Lung (tissue), 11 donors: ENCODE measurements at regions not wholly inside any gene's neighbourhood (a gene's known extent, or its start where the extent isn't known, plus 50 kb on each side); places are given as distances from the start of the nearest gene placed in this dataset.

ENCODE experiments used
- ATAC-seq: fragments of 200-7000 bp; cut with Tn5 transposase; one replicate; pipeline ENCODE4 v1.9.1; 2020; ENCODE audit warnings: moderate number of reproducible peaks; ENCODE audit not compliant: insufficient read depth, low FRiP score
- DNase-seq, 3 donors: peaks; one replicate each; pipeline ENCODE4 v3.0.0-alpha.2; 2013 to 2017
- H3K27ac ChIP-seq, 2 donors: one replicate each; pipeline ENCODE4 v1.5.1; 2013; ENCODE audit warnings: mild to moderate bottlenecking in 2 of 2, moderate library complexity in 2 of 2, control low read depth in 1 of 2, inconsistent platforms in 1 of 2, low read depth in 1 of 2, low read length in 1 of 2
- H3K27me3 ChIP-seq, 3 donors: one replicate each; pipeline ENCODE4 v1.5.1; 2013; ENCODE audit warnings: low read length in 2 of 3; ENCODE audit not compliant: control insufficient read depth in 3 of 3, insufficient read depth in 3 of 3
- H3K36me3 ChIP-seq, 4 donors: one replicate each; pipeline ENCODE4 v1.5.1; 2013; ENCODE audit warnings: low read length in 4 of 4, mild to moderate bottlenecking in 1 of 4, moderate library complexity in 1 of 4; ENCODE audit not compliant: control insufficient read depth in 4 of 4, insufficient read depth in 4 of 4
- H3K4me1 ChIP-seq, 5 donors: one replicate each; pipeline ENCODE4 v1.5.1; 2013; ENCODE audit warnings: low read length in 5 of 5, mild to moderate bottlenecking in 2 of 5, moderate library complexity in 1 of 5; ENCODE audit not compliant: control insufficient read depth in 5 of 5, insufficient read depth in 5 of 5
- H3K4me3 ChIP-seq: one replicate; pipeline ENCODE4 v1.5.1; 2013; ENCODE audit warnings: mild to moderate bottlenecking, control low read depth, moderate library complexity
- H3K9ac ChIP-seq, 2 donors: one replicate each; pipeline ENCODE4 v1.5.1; 2013; ENCODE audit warnings: low read length in 2 of 2, control low read depth in 1 of 2; ENCODE audit not compliant: insufficient read depth in 1 of 2
- H3K9me3 ChIP-seq, 4 donors: one replicate each; pipeline ENCODE4 v1.5.1; 2013; ENCODE audit warnings: low read length in 3 of 4, mild to moderate bottlenecking in 1 of 4, moderate library complexity in 1 of 4; ENCODE audit not compliant: control insufficient read depth in 4 of 4, insufficient read depth in 3 of 4
- CTCF ChIP-seq: IDR thresholded peaks from 2 replicates; pipeline ENCODE4 v1.5.1; 2012; ENCODE audit warnings: mild to moderate bottlenecking; ENCODE audit errors: control extremely low read depth, extremely low read depth
- WGBS, 2 donors: extraction: QIAGEN DNeasy Blood & Tissue Kit; methylation state at CpG; one replicate each; pipeline ENCODE4 v1.1.7; 2013; 5-methylcytosine and 5-hydroxymethylcytosine counted together
- donor health status: control.
- donor health status: control.
- donor health status: Bipolar disorder and iron deficiency.
- donor health status: healthy.
- donor health status: DM: yes; HTN: yes; CAD: no.

GRCh38 chr14:39681782-39682399, 249.7 kb upstream of the FBXO33 start:
- Histone ChIP-seq H3K27ac (no peak overlapping the region), H3K27me3 (no peaks in the 10 kb centered on the region), H3K4me3 (no peak overlapping the region), H3K9me3 (peaks cover 0 to 1% (median 0%) of the 10 kb centered on the region in 4 donors), H3K9ac (no peak overlapping the region), H3K4me1 (no peaks in the 10 kb centered on the region), H3K36me3 (no peaks in the 10 kb centered on the region)
- no peak for DNase-seq
- TF ChIP-seq CTCF = no peak
- ATAC-seq = no peak
- 68 to 70% methylated on average over 4 of the region's 4 CpGs for WGBS, 2 donors

- DNase-seq (no peak), ATAC-seq (no peak)
- H3K27me3 ChIP-seq = no peaks in the 10 kb centered on the region
- no peak for TF ChIP-seq CTCF
- H3K4me3 ChIP-seq = no peak overlapping the region
- H3K4me1 ChIP-seq = no peaks in the 10 kb centered on the region
- no peaks in the 10 kb centered on the region for H3K36me3 ChIP-seq
- no peaks in the 10 kb centered on the region for H3K9me3 ChIP-seq
- no peak overlapping the region for H3K9ac ChIP-seq
- H3K27ac ChIP-seq = no peak overlapping the region
Observed at GRCh38 chr14:39680777-39681176, 248.5 kb upstream of the FBXO33 start.

GRCh38 chr14:39673734-39674133, 241.5 kb upstream of the FBXO33 start:
- H3K4me1 ChIP-seq = no peaks in the 10 kb centered on the region
- H3K27ac ChIP-seq = no peak overlapping the region
- WGBS, 2 donors = 49 to 54% methylated on average over 3 of the region's 3 CpGs
- H3K27me3 ChIP-seq = no peaks in the 10 kb centered on the region
- ATAC-seq (no peak), DNase-seq (no peak)
- no peaks in the 10 kb centered on the region for H3K36me3 ChIP-seq
- TF ChIP-seq CTCF = no peak
- no peaks in the 10 kb centered on the region for H3K9me3 ChIP-seq
- H3K4me3 ChIP-seq = no peak overlapping the region
- no peak overlapping the region for H3K9ac ChIP-seq

GRCh38 chr14:39673270-39673711, 241.1 kb upstream of the FBXO33 start:
- no peak overlapping the region for H3K4me3 ChIP-seq
- WGBS, 2 donors = 83 to 89% methylated on average over 2 of the region's 2 CpGs
- H3K27me3 ChIP-seq = no peaks in the 10 kb centered on the region
- no peak for ATAC-seq
- no peak overlapping the region for H3K9ac ChIP-seq
- H3K4me1 ChIP-seq = no peaks in the 10 kb centered on the region
- no peak for TF ChIP-seq CTCF
- no peak for DNase-seq
- H3K9me3 ChIP-seq = no peaks in the 10 kb centered on the region
- H3K27ac ChIP-seq = no peak overlapping the region
- H3K36me3 ChIP-seq = no peaks in the 10 kb centered on the region
